HCT116 (cell line): ENCODE measurements at regions not wholly inside any gene's neighbourhood (a gene's known extent, or its start where the extent isn't known, plus 50 kb on each side); places are given as distances from the start of the nearest gene placed in this dataset.

Source experiments
- ATAC-seq: fragments of 200-7000 bp; cut with Tn5 transposase; 2 replicates; pipeline ENCODE4 v1.9.1; 2020; ENCODE audit warnings: mild to moderate bottlenecking, moderate library complexity
- BruUV-seq: library from RNA; stranded (reverse); fragments of 400-500 nt; replicated peaks from 2 replicates; lab custom pipeline; 2021; lab: Mats Ljungman, UMichigan
- CTCF ChIA-PET: fragments of 300-600 bp; sonication (Branson Sonifier 250); formaldehyde crosslinking; loops from one replicate; lab custom pipeline; 2021; ENCODE audit warnings: antibody characterized with exemption; lab: Charles Lee
- POLR2A ChIA-PET: fragments of 300-600, 350-600 bp; sonication (Branson Sonifier 250); formaldehyde crosslinking; loops from one replicate; lab custom pipeline; 2021; ENCODE audit warnings: antibody characterized with exemption; lab: Charles Lee
- RAD21 ChIA-PET, 2 experiments: fragments of 300-600 bp; sonication (Branson Sonifier 250); formaldehyde crosslinking; loops; one replicate each; lab custom pipeline; 2023; ENCODE audit warnings: low total read pairs in 2 of 2; ENCODE audit not compliant: uncharacterized antibody in 2 of 2, unreplicated experiment in 2 of 2, low non-redundant PET in 1 of 2; lab: Charles Lee
- DNase-seq: peaks from one replicate; pipeline ENCODE4 v3.0.0-alpha.2; 2010; ENCODE audit warnings: low read depth, low spot score
- H2AFZ ChIP-seq: fragments of 200-600 bp; shearing (Covaris generic), sonication (generic); 2 replicates; pipeline ENCODE4 v1.6.1; 2017; ENCODE audit warnings: low read depth, mixed run types, mixed read lengths, antibody characterized with exemption, low read length; ENCODE audit not compliant: poor library complexity, severe bottlenecking
- H3K27ac ChIP-seq: 2 replicates; pipeline ENCODE4 v1.5.1; 2012; ENCODE audit warnings: low read depth, low read length
- H3K27me3 ChIP-seq: fragments of 200-600 bp; sonication (generic); 2 replicates; pipeline ENCODE4 v1.6.1; 2016; ENCODE audit warnings: mixed run types, low read length, mixed read lengths; ENCODE audit not compliant: insufficient read depth
- H3K36me3 ChIP-seq, 2 experiments: fragments of 200-500 bp in 1 of 2; fragments of 200-600 bp in 1 of 2; sonication (Bioruptor generic) in 1 of 2; sonication (generic) in 1 of 2; 2 replicates each; pipeline versions ENCODE4 v1.5.1 to v1.6.1; 2014 to 2016; ENCODE audit warnings: low read length in 2 of 2, inconsistent platforms in 1 of 2, mixed read lengths in 1 of 2, mixed run types in 1 of 2; ENCODE audit not compliant: insufficient read depth in 2 of 2, control insufficient read depth in 1 of 2
- H3K4me1 ChIP-seq, 2 experiments: fragments of 200-600 bp in 1 of 2; sonication (generic) in 1 of 2; 2 replicates each; pipeline versions ENCODE4 v1.5.1 to v1.6.1; 2012 to 2017; ENCODE audit warnings: low read length in 2 of 2, inconsistent platforms in 1 of 2, mild to moderate bottlenecking in 1 of 2, mixed read lengths in 1 of 2, mixed run types in 1 of 2, moderate library complexity in 1 of 2; ENCODE audit not compliant: insufficient read depth in 2 of 2, control insufficient read depth in 1 of 2
- H3K4me2 ChIP-seq: fragments of 200-600 bp; sonication (generic); 2 replicates; pipeline ENCODE4 v1.6.1; 2017; ENCODE audit warnings: mixed run types, low read length, mixed read lengths
- H3K4me3 ChIP-seq, 2 experiments: fragments of 200-600 bp in 1 of 2; sonication (generic) in 1 of 2; replicated peaks in 1 of 2; 2 replicates each; pipeline ENCODE4 v1.5.1; 2011 to 2016; ENCODE audit warnings: low read length in 2 of 2, control low read depth in 1 of 2, low read depth in 1 of 2, mild to moderate bottlenecking in 1 of 2, mixed read lengths in 1 of 2, mixed run types in 1 of 2
- H3K79me2 ChIP-seq: fragments of 200-600 bp; sonication (generic); 2 replicates; pipeline ENCODE4 v1.6.1; 2017; ENCODE audit warnings: mild to moderate bottlenecking, mixed run types, low read length, moderate library complexity, mixed read lengths; ENCODE audit not compliant: insufficient read depth
- H3K9ac ChIP-seq: fragments of 200-600 bp; sonication (generic); 2 replicates; pipeline ENCODE4 v1.6.1; 2016; ENCODE audit warnings: low read length, mixed read lengths
- H3K9me2 ChIP-seq: fragments of 200-600 bp; sonication (generic), shearing (Covaris generic); 2 replicates; pipeline ENCODE4 v1.6.1; 2017; ENCODE audit warnings: mixed run types, mild to moderate bottlenecking, moderate library complexity; ENCODE audit not compliant: insufficient read depth
- H3K9me3 ChIP-seq, 2 experiments: fragments of 200-500 bp in 1 of 2; fragments of 200-600 bp in 1 of 2; sonication (Bioruptor generic) in 1 of 2; sonication (generic) in 1 of 2; 2 replicates each; pipeline ENCODE4 v1.6.1; 2014 to 2017; ENCODE audit warnings: low read length in 2 of 2, mixed read lengths in 2 of 2, inconsistent platforms in 1 of 2, low read depth in 1 of 2, mild to moderate bottlenecking in 1 of 2, mixed run types in 1 of 2, moderate library complexity in 1 of 2; ENCODE audit not compliant: control insufficient read depth in 1 of 2, insufficient read depth in 1 of 2
- H4K20me1 ChIP-seq: fragments of 200-600 bp; sonication (generic), shearing (Covaris generic); 2 replicates; pipeline ENCODE4 v1.6.1; 2017; ENCODE audit warnings: mixed run types, mild to moderate bottlenecking, moderate library complexity; ENCODE audit not compliant: insufficient read depth
- ATF3 ChIP-seq: IDR thresholded peaks from 2 replicates; pipeline ENCODE4 v1.6.1; 2012
- CTCF ChIP-seq, 3 experiments: fragments of 200-600 bp in 1 of 3; sonication (generic) in 1 of 3; IDR thresholded peaks in 2 of 3; conservative IDR thresholded peaks in 1 of 3; 2 replicates each; pipeline ENCODE4 v1.5.1; 2012 to 2017; ENCODE audit warnings: low read depth in 2 of 3, low read length in 2 of 3, antibody characterized with exemption in 1 of 3, borderline replicate concordance in 1 of 3, control low read depth in 1 of 3, mild to moderate bottlenecking in 1 of 3, mixed read lengths in 1 of 3, mixed run types in 1 of 3, moderate library complexity in 1 of 3; ENCODE audit not compliant: insufficient read depth in 1 of 3
- EGR1 ChIP-seq: IDR thresholded peaks from 2 replicates; pipeline ENCODE4 v1.6.1; 2012; ENCODE audit warnings: low read depth
- ELF1 ChIP-seq: IDR thresholded peaks from 2 replicates; pipeline ENCODE4 v1.6.1; 2012; ENCODE audit warnings: low read depth, borderline replicate concordance
- POLR2A ChIP-seq: IDR thresholded peaks from 2 replicates; pipeline ENCODE4 v1.7.0; 2011; ENCODE audit warnings: borderline replicate concordance; ENCODE audit not compliant: insufficient read depth, insufficient read length; ENCODE audit errors: extremely low read depth
- RAD21 ChIP-seq: IDR thresholded peaks from 2 replicates; pipeline ENCODE4 v1.6.1; 2012; ENCODE audit warnings: low read depth, mild to moderate bottlenecking
- SP1 ChIP-seq: IDR thresholded peaks from 2 replicates; pipeline ENCODE4 v1.6.1; 2012; ENCODE audit warnings: low read depth
- SRF ChIP-seq: IDR thresholded peaks from 2 replicates; pipeline ENCODE4 v1.6.1; 2012; ENCODE audit warnings: low read depth
- ZBTB33 ChIP-seq: IDR thresholded peaks from 2 replicates; pipeline ENCODE4 v1.6.1; 2011; ENCODE audit warnings: mild to moderate bottlenecking, low read length, moderate library complexity; ENCODE audit not compliant: insufficient replicate concordance; ENCODE audit errors: extremely low read depth
- intact Hi-C: fragments of 100-400 bp; cut with micrococcal nuclease; formaldehyde crosslinking; loops from 2 replicates; pipeline ENCODE4 v1.10.0; 2022

GRCh38 chr3:40994611-40995010, 204.7 kb upstream of the CTNNB1 start:
- intact Hi-C loops = no loop called here
- Histone ChIP-seq H3K4me1 (no peaks in the 10 kb centered on the region), H3K9me3 (no peaks in the 10 kb centered on the region), H3K4me3 (no peak overlapping the region), H3K9me2 (no peaks in the 10 kb centered on the region), H3K27me3 (no peaks in the 10 kb centered on the region), H3K4me2 (no peak overlapping the region), H2AFZ (no peak overlapping the region), H3K36me3 (no peaks in the 10 kb centered on the region), H3K79me2 (no peaks in the 10 kb centered on the region), H3K9ac (no peak overlapping the region), H3K27ac (no peak overlapping the region), H4K20me1 (no peaks in the 10 kb centered on the region)
- DNase-seq (no peak), ATAC-seq (no peak)
- BruUV-seq = no TSS peak
- ChIA-PET RAD21 (no interaction called here), POLR2A (no interaction called here), CTCF (no interaction called here)
- TF ChIP-seq POLR2A (no peak), ELF1 (no peak), EGR1 (no peak), SRF (no peak), SP1 (no peak), ZBTB33 (no peak), RAD21 (no peak), ATF3 (no peak), CTCF (IDR thresholded peaks at IDR 0.05 in 2 of 3, conservative IDR thresholded peaks at IDR 0.05 in 1 of 3; ENCODE audit: borderline replicate concordance in 1 of 3, insufficient read depth in 1 of 3, low read depth in 2 of 3, low read length in 2 of 3) (no peak)
